ENCODE measurements at regions not wholly inside any gene's neighbourhood (a gene's known extent, or its start where the extent isn't known, plus 50 kb on each side); places are given as distances from the start of the nearest gene placed in this dataset.
"Not testable (repeated sequence)": the region's sequence is repeated elsewhere in the genome, so short reads cannot be mapped to it uniquely, and the experiment has no call there.

DNA sequence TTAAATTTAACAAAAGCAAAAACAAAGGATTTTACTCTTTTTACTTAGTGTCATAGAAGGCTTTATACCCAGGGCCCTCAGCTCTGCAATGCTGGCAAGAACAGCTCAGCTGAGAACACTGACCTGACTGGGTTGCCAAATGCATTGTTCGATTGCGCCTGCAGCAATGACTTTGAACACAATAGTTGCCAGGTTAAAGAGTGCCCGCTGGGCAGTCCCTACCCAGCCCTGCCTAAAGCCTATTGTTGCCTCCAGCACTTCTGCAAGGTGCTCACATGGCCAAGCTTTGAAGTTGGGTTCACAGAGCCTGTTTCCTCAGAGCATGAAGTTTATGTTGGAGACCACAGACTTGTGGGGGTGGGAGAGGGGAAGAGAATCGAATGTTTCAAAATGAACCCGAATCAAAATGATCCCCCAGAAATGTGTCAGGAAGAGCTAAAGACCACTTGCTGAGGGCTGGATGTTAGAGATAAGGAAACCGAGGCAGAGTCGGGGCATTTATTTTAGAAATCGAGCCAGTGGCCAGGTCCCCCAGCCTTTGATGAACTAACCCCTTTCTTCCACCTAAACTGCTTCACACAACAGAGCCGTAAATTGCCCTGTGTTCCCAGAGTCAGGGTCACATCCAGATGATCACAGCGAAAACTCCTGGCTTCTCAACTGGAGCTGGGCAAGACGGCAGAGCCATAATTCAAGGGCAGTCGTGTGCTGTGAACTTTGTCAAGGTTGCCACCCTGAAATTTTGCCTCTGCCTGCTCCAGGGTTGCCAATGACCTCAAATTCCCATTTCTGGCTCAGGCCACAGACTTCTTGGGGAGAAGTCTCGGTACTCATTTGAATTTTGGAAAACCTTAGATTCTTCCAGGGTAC lies 55.0 kb downstream of the FOXA2 start:
- DNase-seq = no peak

- DNase-seq = no peak
Measured at GRCh38 chr20:22526512-22527012, 57.8 kb downstream of the FOXA2 start.

- DNase-seq = no peak
Measured at GRCh38 chr20:22525821-22526220, 58.6 kb downstream of the FOXA2 start.

- no peak for DNase-seq
Measured at GRCh38 chr20:22525069-22525820, 59.1 kb downstream of the FOXA2 start.

- DNase-seq = no peak
Measured at GRCh38 chr20:22524393-22525015, 59.9 kb downstream of the FOXA2 start.

DNA sequence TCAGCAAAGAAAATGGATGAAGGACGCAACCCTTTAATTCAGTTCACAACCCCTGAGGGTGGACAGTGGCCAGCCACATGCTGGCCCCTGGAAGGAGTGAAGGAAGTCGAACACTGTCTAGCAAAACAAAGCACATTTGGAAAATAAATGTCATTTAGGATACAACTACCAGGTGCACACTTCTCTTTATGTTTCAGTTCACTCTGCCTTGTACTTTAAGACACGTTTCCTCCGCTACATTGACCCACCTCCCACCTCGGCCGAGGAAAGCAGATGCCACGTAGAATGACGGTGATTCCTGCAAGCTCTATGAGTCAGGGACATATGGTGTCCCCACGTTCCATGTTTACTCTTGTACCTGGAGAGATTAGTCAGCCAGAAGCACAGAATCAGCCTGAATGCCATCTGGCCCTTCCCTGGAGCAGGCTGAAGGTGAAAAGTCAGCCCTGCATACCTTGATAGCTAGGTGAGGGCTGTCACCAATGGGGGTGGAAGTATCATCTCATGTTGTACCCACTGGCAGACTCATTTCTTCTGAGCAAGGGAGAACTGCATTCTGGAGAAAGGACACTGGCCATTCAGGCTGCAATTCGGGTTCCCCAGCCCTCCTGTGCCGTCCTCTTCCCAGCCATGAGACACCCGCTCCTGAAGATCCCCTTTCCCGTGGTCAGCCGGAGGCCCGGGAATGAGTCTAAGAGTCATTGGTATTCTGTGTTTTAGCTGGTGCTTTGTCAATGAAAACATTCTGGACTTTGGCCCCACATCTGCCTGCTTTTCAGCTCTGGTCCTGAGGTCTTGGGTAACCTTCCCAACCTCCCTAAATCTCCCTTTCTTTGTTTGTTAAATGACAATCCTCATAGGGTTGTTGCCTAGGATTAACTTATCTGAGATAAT lies 60.6 kb downstream of the FOXA2 start:
- DNase-seq = no peak

DNA sequence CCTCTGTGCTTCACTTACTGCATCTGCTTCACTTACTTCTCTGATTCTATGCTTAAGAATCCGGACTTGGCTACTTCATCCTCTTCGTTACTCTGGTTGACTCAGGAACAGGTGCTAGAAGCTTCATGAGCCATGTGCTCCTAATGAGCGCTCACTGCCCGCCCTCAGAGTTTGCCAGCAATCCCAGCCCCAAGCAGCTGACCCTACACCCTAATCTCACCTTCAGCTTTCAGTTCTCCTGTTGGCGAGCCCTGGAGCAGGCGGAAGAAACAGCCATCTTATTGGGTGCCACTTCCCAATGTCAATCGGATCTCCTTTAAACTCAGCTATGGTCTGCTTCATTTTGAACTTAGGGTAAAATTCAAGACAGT lies 61.3 kb downstream of the FOXA2 start:
- DNase-seq = no peak

- no peak for DNase-seq
Measured at GRCh38 chr20:22522701-22523100, 61.7 kb downstream of the FOXA2 start.

- not testable (repeated sequence) for DNase-seq
Measured at GRCh38 chr20:22521940-22522339, 62.4 kb downstream of the FOXA2 start.

GRCh38 chr20:22520381-22520780 lies 64.0 kb downstream of the FOXA2 start:
- DNase-seq = no peak

GRCh38 chr20:22515264-22515663 lies 69.1 kb downstream of the FOXA2 start:
- no peak for DNase-seq

GRCh38 chr20:22513574-22513973 lies 70.8 kb downstream of the FOXA2 start:
- no peak for DNase-seq

- DNase-seq = no peak
Measured at GRCh38 chr20:22512911-22513489, 71.4 kb downstream of the FOXA2 start.

DNA sequence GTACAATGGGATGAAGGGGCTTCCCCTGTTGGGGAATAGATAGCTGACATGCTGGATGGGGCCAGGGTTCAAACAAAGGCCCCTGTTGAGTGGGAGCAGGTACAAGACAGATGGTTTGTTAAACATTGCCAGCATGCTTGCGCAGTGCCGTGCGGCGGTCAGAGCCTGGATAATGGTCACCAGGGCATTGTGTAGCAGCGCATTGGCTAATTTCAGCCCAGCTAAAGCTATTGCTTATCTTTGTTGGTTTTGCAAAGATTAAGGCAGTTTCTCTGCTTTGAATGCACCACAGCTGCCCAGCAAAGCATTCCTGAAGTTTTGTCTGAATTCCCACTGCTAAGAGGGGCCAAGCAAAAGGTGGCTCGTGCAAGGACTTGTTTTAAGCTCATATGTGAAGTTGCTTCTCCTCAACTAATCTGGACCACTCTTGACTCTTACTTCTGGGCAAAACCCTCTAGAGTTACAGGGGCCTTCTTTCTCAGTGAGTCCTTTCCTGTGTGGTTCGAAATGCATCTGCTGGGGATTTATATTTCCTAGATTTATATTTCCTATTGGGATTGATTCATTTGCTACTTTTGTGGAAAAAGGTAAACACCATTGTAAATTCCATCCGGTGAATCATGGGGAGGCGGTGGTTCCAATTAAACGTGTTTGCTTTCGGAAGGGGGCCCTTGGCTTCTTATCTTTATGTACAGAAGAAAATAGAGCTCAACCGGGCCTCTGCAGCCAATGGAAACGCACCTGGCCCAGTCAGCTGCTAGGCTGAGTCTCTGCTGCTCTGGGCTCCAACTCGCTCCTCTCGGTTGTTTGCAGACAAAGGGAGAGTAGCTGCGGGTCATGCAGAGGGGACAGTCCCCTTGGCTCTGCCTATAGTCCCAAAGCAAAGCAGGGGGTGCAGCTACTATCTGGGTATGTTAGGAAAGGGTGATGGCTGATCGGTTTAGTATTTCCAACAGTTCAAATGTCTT lies 72.1 kb downstream of the FOXA2 start:
- DNase-seq = no peak

GRCh38 chr20:22509843-22510147 lies 74.6 kb downstream of the FOXA2 start:
- DNase-seq = no peak

GRCh38 chr20:22509090-22509842 lies 75.1 kb downstream of the FOXA2 start:
- no peak for DNase-seq

DNA sequence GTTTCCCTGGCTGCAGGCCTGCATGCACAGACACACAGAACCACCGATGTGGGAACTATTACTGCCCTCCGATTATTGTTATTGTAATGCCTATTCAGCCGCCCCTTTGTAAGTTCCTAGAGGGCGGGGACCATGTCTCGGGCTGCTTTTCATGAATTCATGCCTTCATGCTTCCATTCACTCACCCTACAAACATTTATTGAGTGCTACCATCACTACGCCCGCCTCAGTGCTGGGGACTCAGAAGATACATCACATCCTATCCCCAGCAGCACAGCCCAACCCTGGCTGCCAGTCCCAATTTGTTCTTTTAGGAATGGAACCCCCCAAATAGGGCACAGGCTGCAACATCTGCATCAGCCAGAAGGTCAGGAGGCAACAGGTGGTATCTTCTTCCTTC lies 75.9 kb downstream of the FOXA2 start:
- DNase-seq = no peak

DNA sequence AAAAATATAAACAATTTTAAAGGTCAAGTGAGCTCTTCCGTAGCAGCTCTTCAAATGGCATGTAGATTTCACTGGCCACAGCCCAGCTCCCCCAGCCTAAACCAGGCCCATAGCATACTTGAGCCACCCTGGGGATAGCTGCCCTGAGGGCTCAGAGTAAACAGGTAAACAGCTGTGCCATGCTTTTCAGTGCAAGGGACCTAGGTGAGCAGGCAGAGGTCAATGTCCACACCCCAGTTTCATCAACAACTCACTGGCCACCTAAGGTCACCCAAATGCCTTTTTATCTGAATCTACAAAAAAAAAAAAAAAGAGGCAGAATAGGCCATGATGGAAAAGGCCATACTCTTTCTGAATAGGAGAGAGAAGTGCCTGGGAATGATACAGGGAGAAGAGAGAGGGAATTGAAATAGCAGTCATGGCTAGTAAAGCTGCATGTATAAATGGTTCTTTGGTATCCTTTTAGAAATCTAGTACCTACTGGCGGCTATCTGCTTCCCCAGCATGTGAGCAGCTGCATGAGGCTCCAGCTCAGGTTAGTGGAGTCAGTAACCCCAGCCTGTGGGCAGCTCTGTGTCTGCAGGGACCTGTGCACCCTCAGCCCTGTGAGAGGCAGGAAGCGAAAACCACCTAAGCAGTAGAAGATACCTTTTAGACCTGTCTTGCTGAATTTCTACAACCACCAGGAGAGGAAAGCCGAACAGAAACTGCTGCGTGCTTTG lies 77.0 kb downstream of the FOXA2 start:
- no peak for DNase-seq

- DNase-seq = no peak
Measured at GRCh38 chr20:22506827-22507226, 77.5 kb downstream of the FOXA2 start.
